IMR-90 (cell line): ENCODE measurements at regions not wholly inside any gene's neighbourhood (a gene's known extent, or its start where the extent isn't known, plus 50 kb on each side); places are given as distances from the start of the nearest gene placed in this dataset.

Experiments
- ATAC-seq: fragments of 200-7000 bp; cut with Tn5 transposase; 2 replicates; pipeline ENCODE4 v1.9.1; 2020; ENCODE audit warnings: low read depth, mild to moderate bottlenecking, moderate library complexity
- BruUV-seq: library from RNA; stranded (reverse); fragments of 400-500 nt; replicated peaks from 2 replicates; lab custom pipeline; 2021; lab: Mats Ljungman, UMichigan
- CTCF ChIA-PET: fragments of 300-600 bp; formaldehyde crosslinking; extraction: SDS; loops from one replicate; lab custom pipeline; 2021; ENCODE audit warnings: antibody characterized with exemption; lab: Yijun Ruan, JAX
- POLR2A ChIA-PET: fragments of 300-600 bp; sonication (Branson Sonifier 250); formaldehyde crosslinking; loops from one replicate; lab custom pipeline; 2022; ENCODE audit warnings: antibody characterized with exemption; ENCODE audit not compliant: unreplicated experiment; lab: Charles Lee
- DNase-seq: peaks from one replicate; pipeline ENCODE4 v3.0.0; 2013
- H2AFZ ChIP-seq: replicated peaks from 2 replicates; pipeline ENCODE3; 2013; ENCODE audit warnings: low read length, mild to moderate bottlenecking; ENCODE audit not compliant: poor library complexity
- H2AK5ac ChIP-seq: 2 replicates; pipeline ENCODE4 v1.6.1; 2013; ENCODE audit warnings: low read depth, low read length, inconsistent platforms
- H2AK9ac ChIP-seq: replicated peaks from 2 replicates; pipeline ENCODE3; 2013; ENCODE audit warnings: mild to moderate bottlenecking, low read depth, low read length, moderate library complexity; ENCODE audit not compliant: poor library complexity
- H2BK120ac ChIP-seq: 2 replicates; pipeline ENCODE4 v1.6.1; 2013; ENCODE audit warnings: low read depth, low read length, inconsistent platforms
- H2BK15ac ChIP-seq: 3 replicates; pipeline ENCODE4 v1.6.1; 2013; ENCODE audit warnings: low read depth, low read length, inconsistent platforms
- H2BK20ac ChIP-seq: 2 replicates; pipeline ENCODE4 v1.6.1; 2013; ENCODE audit warnings: low read depth, mild to moderate bottlenecking, inconsistent platforms, low read length, moderate library complexity
- H2BK5ac ChIP-seq: 2 replicates; pipeline ENCODE4 v1.6.1; 2013; ENCODE audit warnings: mild to moderate bottlenecking, low read depth, low read length, inconsistent platforms; ENCODE audit not compliant: poor library complexity, severe bottlenecking
- H3K14ac ChIP-seq: replicated peaks from 2 replicates; pipeline ENCODE4 v1.6.1; 2013; ENCODE audit warnings: low read depth, low read length, inconsistent platforms
- H3K18ac ChIP-seq: 2 replicates; pipeline ENCODE4 v1.6.1; 2013; ENCODE audit warnings: low read depth, low read length, control low read depth
- H3K23ac ChIP-seq: 2 replicates; pipeline ENCODE4 v1.6.1; 2013; ENCODE audit warnings: low read depth, low read length, inconsistent platforms
- H3K27ac ChIP-seq: 2 replicates; pipeline ENCODE4 v1.5.1; 2013; ENCODE audit warnings: mild to moderate bottlenecking, control low read depth, low read length; ENCODE audit not compliant: insufficient read depth
- H3K27me3 ChIP-seq: 2 replicates; pipeline ENCODE4 v1.6.1; 2013; ENCODE audit warnings: low read length; ENCODE audit not compliant: control insufficient read depth, insufficient read depth
- H3K36me3 ChIP-seq: 2 replicates; pipeline ENCODE4 v1.6.1; 2013; ENCODE audit warnings: low read length, mixed read lengths; ENCODE audit not compliant: control insufficient read depth, insufficient read depth
- H3K4ac ChIP-seq: 2 replicates; pipeline ENCODE4 v1.6.1; 2013; ENCODE audit warnings: low read depth, low read length, inconsistent platforms
- H3K4me1 ChIP-seq: 2 replicates; pipeline ENCODE4 v1.6.1; 2013; ENCODE audit warnings: low read length, mixed read lengths; ENCODE audit not compliant: control insufficient read depth, insufficient read depth
- H3K4me2 ChIP-seq: 2 replicates; pipeline ENCODE4 v1.6.1; 2013; ENCODE audit warnings: low read depth, mild to moderate bottlenecking, control low read depth, low read length, moderate library complexity
- H3K4me3 ChIP-seq: 2 replicates; pipeline ENCODE4 v1.5.1; 2013; ENCODE audit warnings: low read depth, mild to moderate bottlenecking, control low read depth, low read length, moderate library complexity; ENCODE audit not compliant: insufficient read depth
- H3K56ac ChIP-seq: 2 replicates; pipeline ENCODE4 v1.6.1; 2013; ENCODE audit warnings: low read length, inconsistent platforms; ENCODE audit not compliant: insufficient read depth; ENCODE audit errors: extremely low read depth
- H3K79me1 ChIP-seq, 2 experiments: 2 replicates each; pipeline ENCODE4 v1.6.1; 2013; ENCODE audit warnings: low read length in 2 of 2, inconsistent platforms in 1 of 2, low read depth in 1 of 2
- H3K9ac ChIP-seq: 2 replicates; pipeline ENCODE4 v1.6.1; 2013; ENCODE audit warnings: low read depth, low read length, control low read depth
- H3K9me1 ChIP-seq: 2 replicates; pipeline ENCODE4 v1.6.1; 2013; ENCODE audit warnings: low read length, inconsistent platforms; ENCODE audit not compliant: insufficient read depth
- H3K9me3 ChIP-seq: 2 replicates; pipeline ENCODE4 v1.6.1; 2013; ENCODE audit warnings: low read length; ENCODE audit not compliant: control insufficient read depth, insufficient read depth
- H4K20me1 ChIP-seq: 2 replicates; pipeline ENCODE4 v1.6.1; 2013; ENCODE audit warnings: low read length, inconsistent platforms; ENCODE audit not compliant: insufficient read depth
- H4K5ac ChIP-seq: 2 replicates; pipeline ENCODE4 v1.6.1; 2013; ENCODE audit warnings: mild to moderate bottlenecking, low read depth, low read length, control low read depth
- H4K8ac ChIP-seq, 2 experiments: 2 replicates each; pipeline ENCODE4 v1.6.1; 2013; ENCODE audit warnings: low read depth in 2 of 2, low read length in 2 of 2, control low read depth in 1 of 2, inconsistent platforms in 1 of 2
- H4K91ac ChIP-seq: 2 replicates; pipeline ENCODE4 v1.6.1; 2013; ENCODE audit warnings: low read depth, low read length, inconsistent platforms; ENCODE audit not compliant: insufficient read depth
- MXI1 ChIP-seq: IDR thresholded peaks from 2 replicates; pipeline ENCODE4 v1.6.1; 2012; ENCODE audit warnings: low read depth, mild to moderate bottlenecking, low read length, moderate library complexity, borderline replicate concordance
- RFX5 ChIP-seq: IDR thresholded peaks from 2 replicates; pipeline ENCODE4 v1.8.0; 2012; ENCODE audit warnings: low read depth, mild to moderate bottlenecking, low read length, moderate library complexity
- WGBS, 2 experiments: methylation state at CpG; one replicate each; pipeline versions ENCODE4 v1.1.5 to v1.1.7; 2013; ENCODE audit warnings: missing lambda C conversion rate in 2 of 2; ENCODE audit not compliant: insufficient read length in 1 of 2; ENCODE audit errors: extremely low coverage in 2 of 2; 5-methylcytosine and 5-hydroxymethylcytosine counted together
- dilution Hi-C: fragments of 300-500 bp; cut with HindIII; formaldehyde crosslinking; loops from one replicate; pipeline ENCODE4 v1.14.3; 2018; ENCODE audit warnings: low sequenced_read_pairs; ENCODE audit not compliant: unreplicated experiment
- in situ Hi-C: fragments of 300-500 bp; cut with MboI; formaldehyde crosslinking; loops from 3 replicates; pipeline ENCODE4 v1.14.3; 2019; ENCODE audit warnings: low sequenced_read_pairs, inconsistent platforms, mixed read lengths
- intact Hi-C: fragments of 100-400 bp; cut with micrococcal nuclease; formaldehyde crosslinking; loops from 2 replicates; pipeline ENCODE4 v1.10.0; 2022

DNA sequence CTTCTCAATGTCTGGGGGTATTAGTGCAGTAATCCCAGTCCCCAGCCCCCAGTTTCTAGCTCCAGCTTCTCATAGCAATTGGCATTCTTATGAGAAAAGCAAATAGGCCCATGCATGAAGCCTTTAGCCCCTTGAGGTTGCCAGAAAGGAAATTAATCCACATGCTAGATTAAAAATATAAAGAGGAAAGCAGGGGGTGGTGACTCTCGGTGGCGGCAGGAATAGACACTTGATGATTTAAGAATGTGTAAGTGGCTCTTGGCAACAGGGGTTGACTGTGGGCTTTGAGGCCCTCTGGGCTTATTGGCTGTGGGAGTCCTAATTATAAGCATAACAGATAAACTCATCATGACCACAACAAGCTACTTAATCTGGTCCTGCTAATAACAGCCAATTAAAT lies 1367.3 kb upstream of the FLRT2 start:
- Histone ChIP-seq H3K9me1 (no peaks in the 10 kb centered on the region), H3K4me3 (no peak overlapping the region), H3K9me3 (no peaks in the 10 kb centered on the region), H4K5ac (no peak overlapping the region), H2BK15ac (no peak overlapping the region), H3K27me3 (no peaks in the 10 kb centered on the region), H2AK5ac (no peak overlapping the region), H3K27ac (no peak overlapping the region), H3K18ac (no peak overlapping the region), H3K23ac (no peak overlapping the region), H3K14ac (no peak overlapping the region), H2AK9ac (no peak overlapping the region), H2BK120ac (no peak overlapping the region), H2BK5ac (no peak overlapping the region), H3K4me2 (no peak overlapping the region), H3K4me1 (no peaks in the 10 kb centered on the region), H4K91ac (no peak overlapping the region), H2AFZ (no peak overlapping the region), H4K20me1 (no peaks in the 10 kb centered on the region), H3K56ac (no peak overlapping the region), H3K4ac (no peak overlapping the region), H3K79me1 (no peaks in the 10 kb centered on the region), H3K36me3 (no peaks in the 10 kb centered on the region), H4K8ac (no peak overlapping the region), H2BK20ac (no peak overlapping the region), H3K9ac (no peak overlapping the region)
- in situ Hi-C loops (no loop called here), dilution Hi-C loops (no loop called here), intact Hi-C loops (no loop called here)
- no CpG with 5 or more reads among the region's 2 CpGs for WGBS, 2 experiments
- ChIA-PET CTCF (interaction anchor here (0.5 kb wide), 1 partner anchor 535 kb away, joined by 3 read pairs; no protein-coding TSS in a partner anchor), POLR2A (no interaction called here)
- TF ChIP-seq RFX5 (no peak), MXI1 (no peak)
- DNase-seq: no peak
- no peak for ATAC-seq
- no TSS peak for BruUV-seq
